Heart right ventricle (tissue), 16 donors: ENCODE measurements at regions not wholly inside any gene's neighbourhood (a gene's known extent, or its start where the extent isn't known, plus 50 kb on each side); places are given as distances from the start of the nearest gene placed in this dataset.
A peak's percentile ranks its signal among the peaks of the same experiment; 100 is the strongest.

Source experiments
- ATAC-seq, 8 donors: fragments of 200-7000 bp; cut with Tn5 transposase; one replicate each; pipeline ENCODE4 v1.9.1; 2020; ENCODE audit warnings: mild to moderate bottlenecking in 8 of 8, moderate library complexity in 8 of 8, moderate number of reproducible peaks in 1 of 8
- DNase-seq, 2 donors: peaks; one replicate each; pipeline ENCODE4 v3.0.0-alpha.2; 2020
- H3K27ac ChIP-seq, 10 donors: fragments of 200-600 bp; sonication (generic) in 2 of 10; one replicate each; pipeline versions ENCODE4 v1.5.0 to v1.8.0; 2020 to 2022; ENCODE audit warnings: mild to moderate bottlenecking in 3 of 10
- H3K27me3 ChIP-seq, 7 donors: fragments of 200-600 bp; one replicate each; pipeline ENCODE4 v1.8.0; 2021 to 2022; ENCODE audit warnings: mild to moderate bottlenecking in 2 of 7
- H3K36me3 ChIP-seq, 9 donors: fragments of 200-600 bp; sonication (generic) in 1 of 9; one replicate each; pipeline versions ENCODE4 v1.5.0 to v1.8.0; 2020 to 2022; ENCODE audit warnings: mild to moderate bottlenecking in 2 of 9
- H3K4me1 ChIP-seq, 9 donors: fragments of 200-600 bp; sonication (generic) in 1 of 9; one replicate each; pipeline versions ENCODE4 v1.5.0 to v1.8.0; 2020 to 2022; ENCODE audit warnings: mild to moderate bottlenecking in 4 of 9
- H3K4me3 ChIP-seq, 10 donors: fragments of 200-600 bp; sonication (generic) in 2 of 10; one replicate each; pipeline versions ENCODE4 v1.5.0 to v1.8.0; 2020 to 2022; ENCODE audit warnings: mild to moderate bottlenecking in 7 of 10, moderate library complexity in 2 of 10
- H3K9me3 ChIP-seq, 11 donors: fragments of 200-600 bp in 10 of 11; sonication (generic) in 2 of 11; one replicate each; pipeline versions ENCODE4 v1.5.0 to v1.8.0; 2013 to 2022; ENCODE audit warnings: mild to moderate bottlenecking in 2 of 11, control low read depth in 1 of 11, moderate library complexity in 1 of 11
- CTCF ChIP-seq, 9 donors: fragments of 200-600 bp; sonication (generic) in 2 of 9; IDR thresholded peaks; one replicate each; pipeline versions ENCODE4 v1.5.0 to v1.8.0; 2021 to 2022; ENCODE audit warnings: antibody characterized with exemption in 9 of 9, mild to moderate bottlenecking in 5 of 9, moderate library complexity in 1 of 9
- WGBS, 2 donors: extraction: QIAGEN DNeasy Blood & Tissue Kit; methylation state at CpG; one replicate each; pipeline ENCODE4 v1.1.7; 2013; ENCODE audit warnings: inconsistent platforms in 1 of 2; 5-methylcytosine and 5-hydroxymethylcytosine counted together
- intact Hi-C, 10 donors: fragments of 100-400 bp; cut with DNase I; formaldehyde crosslinking; loops; one replicate each; pipeline versions ENCODE4 v1.11.1 to v1.14.2; 2022
- donor health status: Arrhythmogenic right ventricular cardiomyopathy.
- donor health status: ischemic (EF 13 %, LVEDD 7.1; RV severe dilation, severe dysfunction).
- donor health status: healthy with polysubstance abuse.
- donor health status: DM: no; HTN: yes; CAD: no.
- donor health status: DM: no; HTN: no; CAD: no.
- donor health status: ischemic (EF 25% LVEDD 6.9; RV normal size, moderate dysfunction).
- donor health status: ischemic (EF 25% LVEDD 5.7; RV mildly dilated, moderate dysfunction).
- donor health status: healthy.
- donor health status: DM: yes; HTN: yes; CAD: no.
- donor health status: Ischemic cardiomyopathy.
- donor health status: ischemic (EF 35%, LVEDD 5.7; RV mildly dilated, moderate dysfunction).
- donor health status: nonischemic (EF 11% LVEDD 7.7; RV severe dilation, severe dysfunction).
- donor health status: DM: yes; HTN: yes; CAD: no.
- donor health status: PGD.
- donor health status: ischemic (EF 29% LVEDD 5.4; RV normal size, mild dysfunction).
- donor health status: nonischemic (EF 23%, LVEDD 6.1; RV moderate dilation, normal function).

- WGBS, 2 donors, result 78 to 79% methylated on average over 7 of the region's 7 CpGs
- H3K27me3 ChIP-seq, result peaks cover 0 to 50% (median 29%) of the 10 kb centered on the region in 7 donors
Observed at GRCh38 chr17:79296243-79296642, 221.6 kb downstream of the ENGASE start.

GRCh38 chr17:79295307-79295706, 220.7 kb downstream of the ENGASE start:
- no peak for TF ChIP-seq CTCF (IDR thresholded peaks at IDR 0.05)
- Histone ChIP-seq H3K4me3 (no peak overlapping the region), H3K27ac (no peak overlapping the region), H3K9me3 (no peaks in the 10 kb centered on the region), H3K4me1 (no peaks in the 10 kb centered on the region), H3K36me3 (no peaks in the 10 kb centered on the region), H3K27me3 (peaks cover 0 to 53% (median 32%) of the 10 kb centered on the region in 7 donors)
- DNase-seq, result no peak
- ATAC-seq, result no peak
- intact Hi-C loops, result no loop called here
- 60 to 68% methylated on average over 6 of the region's 6 CpGs for WGBS, 2 donors

More at GRCh38 chr17:79296243-79296642, 221.6 kb downstream of the ENGASE start:
- Histone ChIP-seq H3K4me3 (no peak overlapping the region), H3K4me1 (no peaks in the 10 kb centered on the region), H3K9me3 (no peaks in the 10 kb centered on the region), H3K27ac (no peak overlapping the region), H3K36me3 (no peaks in the 10 kb centered on the region)
- intact Hi-C loops, result no loop called here
- no peak for DNase-seq
- ATAC-seq, result no peak
- TF ChIP-seq CTCF (IDR thresholded peaks at IDR 0.05), result no peak

GRCh38 chr17:79294459-79295071, 219.9 kb downstream of the ENGASE start:
- 23% methylated on average over 26 of the region's 26 CpGs for WGBS, 2 donors
- ATAC-seq, result peak in 7 of 8 donors; percentile 44 to 70 (median 51)

GRCh38 chr17:79292501-79292900, 217.9 kb downstream of the ENGASE start:
- ATAC-seq (no peak), DNase-seq (no peak)
- H3K27me3 ChIP-seq, result peaks cover 0 to 54% (median 44%) of the 10 kb centered on the region in 7 donors
- 75 to 81% methylated on average over 6 of the region's 6 CpGs for WGBS, 2 donors
- intact Hi-C loops, result no loop called here
- H3K36me3 ChIP-seq, result no peaks in the 10 kb centered on the region
- H3K4me1 ChIP-seq, result no peaks in the 10 kb centered on the region
- TF ChIP-seq CTCF (IDR thresholded peaks at IDR 0.05), result no peak
- no peak overlapping the region for H3K27ac ChIP-seq
- no peak overlapping the region for H3K4me3 ChIP-seq
- no peaks in the 10 kb centered on the region for H3K9me3 ChIP-seq

More at GRCh38 chr17:79294459-79295071, 219.9 kb downstream of the ENGASE start:
- Histone ChIP-seq H3K9me3 (no peaks in the 10 kb centered on the region), H3K4me3 (no peak overlapping the region), H3K27ac (no peak overlapping the region), H3K36me3 (no peaks in the 10 kb centered on the region), H3K27me3 (peaks cover 0 to 54% (median 32%) of the 10 kb centered on the region in 7 donors), H3K4me1 (no peaks in the 10 kb centered on the region)
- peak; percentile 62 to 67 for DNase-seq
- intact Hi-C loops, result no loop called here
- no peak for TF ChIP-seq CTCF (IDR thresholded peaks at IDR 0.05)
